Urothelium cell line (cell line): ENCODE measurements at regions not wholly inside any gene's neighbourhood (a gene's known extent, or its start where the extent isn't known, plus 50 kb on each side); places are given as distances from the start of the nearest gene placed in this dataset.
A peak's percentile ranks its signal among the peaks of the same experiment; 100 is the strongest.

ENCODE experiments used
- DNase-seq: peaks from one replicate; pipeline ENCODE4 v3.0.0; 2011; ENCODE audit warnings: low spot score, mixed read lengths
- FAIRE-seq: peaks from 2 replicates; lab custom pipeline; 2011; peaks lifted over from hg19 to GRCh38; lab: Jason Lieb, UNC

GRCh38 chr5:118555727-118556126 lies 432.6 kb downstream of the DTWD2 start:
- no peak for FAIRE-seq

GRCh38 chr5:118554981-118555380 lies 433.4 kb downstream of the DTWD2 start:
- FAIRE-seq (no peak), DNase-seq (no peak)

More at GRCh38 chr5:118555727-118556126, 432.6 kb downstream of the DTWD2 start:
- no peak for DNase-seq

GRCh38 chr5:118554241-118554640 lies 434.1 kb downstream of the DTWD2 start:
- no peak for DNase-seq
- no peak for FAIRE-seq

- DNase-seq: peak; percentile 57
Observed at GRCh38 chr5:118553662-118554061, 434.7 kb downstream of the DTWD2 start.

GRCh38 chr5:118552731-118553360 lies 435.5 kb downstream of the DTWD2 start:
- DNase-seq: no peak
- no peak for FAIRE-seq

More at GRCh38 chr5:118553662-118554061, 434.7 kb downstream of the DTWD2 start:
- peak; percentile 66 for FAIRE-seq

- DNase-seq (no peak), FAIRE-seq (no peak)
Observed at GRCh38 chr5:118552146-118552545, 436.2 kb downstream of the DTWD2 start.

GRCh38 chr5:118551716-118552115 lies 436.6 kb downstream of the DTWD2 start:
- FAIRE-seq (no peak), DNase-seq (no peak)

- DNase-seq: no peak
- FAIRE-seq: no peak
Observed at GRCh38 chr5:118551031-118551430, 437.3 kb downstream of the DTWD2 start.

- peak; percentile 16 for DNase-seq
Observed at GRCh38 chr5:118548761-118549720, 439.3 kb downstream of the DTWD2 start.

GRCh38 chr5:118545470-118545869 lies 442.9 kb downstream of the DTWD2 start:
- DNase-seq (no peak), FAIRE-seq (no peak)

More at GRCh38 chr5:118548761-118549720, 439.3 kb downstream of the DTWD2 start:
- FAIRE-seq: no peak

- FAIRE-seq (no peak), DNase-seq (no peak)
Observed at GRCh38 chr5:118544887-118545449, 443.4 kb downstream of the DTWD2 start.

GRCh38 chr5:118533923-118534322 lies 454.4 kb downstream of the DTWD2 start:
- DNase-seq (no peak), FAIRE-seq (no peak)

- DNase-seq (no peak), FAIRE-seq (no peak)
Observed at GRCh38 chr5:118533156-118533555, 455.2 kb downstream of the DTWD2 start.

- FAIRE-seq (no peak), DNase-seq (no peak)
Observed at GRCh38 chr5:118531276-118531675, 457.1 kb downstream of the DTWD2 start.

GRCh38 chr5:118529361-118530144 lies 458.8 kb downstream of the DTWD2 start:
- FAIRE-seq (no peak), DNase-seq (no peak)

GRCh38 chr5:118522626-118523025 lies 465.7 kb downstream of the DTWD2 start:
- DNase-seq (no peak), FAIRE-seq (no peak)

GRCh38 chr5:118520771-118521415 lies 467.5 kb downstream of the DTWD2 start:
- no peak for DNase-seq

GRCh38 chr5:118519466-118519865 lies 468.9 kb downstream of the DTWD2 start:
- FAIRE-seq (no peak), DNase-seq (no peak)

More at GRCh38 chr5:118520771-118521415, 467.5 kb downstream of the DTWD2 start:
- no peak for FAIRE-seq

- no peak for FAIRE-seq
- no peak for DNase-seq
Observed at GRCh38 chr5:118518720-118519119, 469.6 kb downstream of the DTWD2 start.

- FAIRE-seq (no peak), DNase-seq (no peak)
Observed at GRCh38 chr5:118511846-118512245, 476.5 kb downstream of the DTWD2 start.
